ENCODE measurements at regions not wholly inside any gene's neighbourhood (a gene's known extent, or its start where the extent isn't known, plus 50 kb on each side); places are given as distances from the start of the nearest gene placed in this dataset.
"Not testable (repeated sequence)": the region's sequence is repeated elsewhere in the genome, so short reads cannot be mapped to it uniquely, and the experiment has no call there.

DNA sequence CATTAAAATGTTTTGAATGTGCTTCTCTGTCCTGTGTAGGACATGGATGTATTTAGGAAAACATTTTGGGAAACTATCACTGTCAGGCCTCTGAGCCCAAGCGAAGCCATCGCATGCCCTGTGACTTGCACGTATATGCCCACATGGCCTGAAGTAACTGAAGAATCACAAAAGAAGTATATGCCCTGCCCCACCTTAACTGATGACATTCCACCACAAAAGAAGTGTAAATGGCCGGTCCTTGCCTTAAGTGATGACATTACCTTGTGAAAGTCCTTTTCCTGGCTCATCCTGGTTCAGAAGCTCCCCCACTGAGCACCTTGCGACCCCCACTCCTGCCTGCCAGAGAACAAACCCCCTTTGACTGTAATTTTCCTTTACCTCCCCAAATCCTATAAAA is 191.1 kb upstream of the MEIS1 start:
- DNase-seq (ENCODE audit: low read depth): not testable (repeated sequence)

- DNase-seq (ENCODE audit: low read depth): not testable (repeated sequence)
Observed at GRCh38 chr2:66242888-66243287, 192.0 kb upstream of the MEIS1 start.

- DNase-seq (ENCODE audit: low read depth): no peak
Observed at GRCh38 chr2:66242099-66242789, 192.7 kb upstream of the MEIS1 start.

GRCh38 chr2:66240286-66240685 is 194.6 kb upstream of the MEIS1 start:
- no peak for DNase-seq (ENCODE audit: low read depth)

DNA sequence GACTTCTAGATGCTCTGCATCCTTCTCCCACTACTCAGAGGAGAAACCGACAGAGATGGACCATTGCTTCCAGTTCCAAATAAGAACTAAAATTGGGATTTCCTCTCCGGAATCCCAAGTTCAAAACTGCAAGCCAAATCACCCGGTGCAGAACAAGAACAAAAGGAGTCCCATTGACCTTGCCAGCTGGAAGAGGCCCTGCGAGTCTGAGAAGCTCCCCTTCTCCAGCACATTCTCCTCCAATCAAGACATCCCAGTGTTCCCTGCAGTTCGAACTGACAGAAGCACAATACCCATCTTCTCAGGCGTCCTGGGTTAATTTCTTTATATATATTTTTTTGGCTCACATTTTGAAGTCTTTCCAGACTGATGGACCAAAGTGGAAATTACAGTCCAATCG is 195.3 kb upstream of the MEIS1 start:
- DNase-seq (ENCODE audit: low read depth): no peak

- no peak for DNase-seq (ENCODE audit: low read depth)
Observed at GRCh38 chr2:66237803-66238379, 197.0 kb upstream of the MEIS1 start.

DNA sequence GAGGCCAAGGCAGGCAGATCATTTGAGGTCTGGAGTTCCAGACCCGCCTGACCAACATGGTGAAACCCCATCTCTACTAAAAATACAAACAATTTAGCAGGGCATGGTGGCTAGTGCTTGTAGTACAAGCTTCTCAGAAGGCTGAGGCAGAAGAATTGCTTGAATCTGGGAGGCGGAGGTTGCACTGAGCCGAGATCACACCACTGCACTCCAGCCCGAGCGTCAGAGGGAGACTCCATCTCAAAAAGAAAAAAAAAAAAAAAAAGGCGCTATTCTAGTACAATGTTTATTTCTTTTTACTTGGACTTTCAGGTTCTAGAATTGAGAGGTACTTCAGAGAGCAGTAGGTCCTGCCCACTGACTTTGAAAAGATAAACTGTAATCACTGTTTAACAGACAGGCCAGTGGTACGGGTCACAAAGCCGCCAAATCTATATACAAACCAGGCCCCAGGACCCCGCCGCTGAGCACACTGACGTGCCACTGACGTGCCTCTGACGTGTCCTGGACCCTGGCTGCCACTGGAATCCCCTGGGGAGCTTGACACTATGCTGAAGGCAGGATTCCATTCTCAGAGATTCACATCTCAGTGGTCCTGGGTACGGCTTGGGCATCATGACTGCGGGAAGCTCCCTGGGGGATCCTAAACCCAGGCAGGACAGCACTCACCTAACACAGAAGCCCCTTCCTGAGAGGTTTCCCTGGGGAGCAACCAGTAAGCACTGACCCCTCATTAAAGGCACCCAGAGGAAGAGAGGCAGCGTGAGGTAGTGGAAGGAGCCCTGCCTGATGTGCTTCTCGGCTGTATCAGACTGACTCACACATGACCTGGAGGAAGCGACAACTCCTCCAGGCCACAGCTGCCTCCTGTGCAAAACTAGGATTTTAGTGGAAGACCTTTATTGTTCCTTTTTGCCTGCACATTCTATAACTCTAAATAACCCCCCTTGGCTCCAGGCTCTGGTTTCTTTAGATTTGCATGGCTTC is 197.8 kb upstream of the MEIS1 start:
- no peak for DNase-seq (ENCODE audit: low read depth)

- DNase-seq (ENCODE audit: low read depth): no peak
Observed at GRCh38 chr2:66236067-66236685, 198.7 kb upstream of the MEIS1 start.

- DNase-seq (ENCODE audit: low read depth): no peak
Observed at GRCh38 chr2:66235428-66235827, 199.5 kb upstream of the MEIS1 start.

- DNase-seq (ENCODE audit: low read depth): no peak
Observed at GRCh38 chr2:66233981-66234380, 200.9 kb upstream of the MEIS1 start.

- DNase-seq (ENCODE audit: low read depth): no peak
Observed at GRCh38 chr2:66228128-66228547, 206.8 kb upstream of the MEIS1 start.

DNA sequence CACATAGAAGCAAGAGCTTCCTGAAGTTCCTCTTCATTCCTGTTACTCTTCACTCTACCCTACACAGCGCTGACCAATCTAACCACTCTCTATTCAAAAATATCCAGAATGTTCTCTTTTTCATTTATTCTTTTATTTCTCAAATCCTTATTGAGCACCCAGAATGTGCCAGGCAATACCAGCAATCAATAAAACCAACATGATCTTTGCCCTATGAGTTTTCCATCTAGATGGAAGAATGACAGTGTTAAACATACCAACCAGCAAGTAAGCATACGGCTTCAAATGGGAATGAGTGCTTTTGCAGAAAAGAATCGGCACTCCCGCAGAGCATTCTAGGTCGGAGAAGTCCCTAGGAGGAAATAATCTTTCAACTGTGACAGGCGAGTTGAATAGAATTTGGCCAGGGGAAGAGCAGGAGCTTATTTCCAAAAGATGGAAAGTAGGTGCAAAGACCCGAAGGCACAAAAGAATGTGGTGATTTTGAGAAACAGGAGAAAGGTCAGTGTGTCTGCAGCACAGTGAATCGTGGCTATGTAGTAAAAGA is 217.8 kb upstream of the MEIS1 start:
- no peak for DNase-seq (ENCODE audit: low read depth)

GRCh38 chr2:66212749-66213148 is 222.2 kb upstream of the MEIS1 start:
- no peak for DNase-seq (ENCODE audit: low read depth)

DNA sequence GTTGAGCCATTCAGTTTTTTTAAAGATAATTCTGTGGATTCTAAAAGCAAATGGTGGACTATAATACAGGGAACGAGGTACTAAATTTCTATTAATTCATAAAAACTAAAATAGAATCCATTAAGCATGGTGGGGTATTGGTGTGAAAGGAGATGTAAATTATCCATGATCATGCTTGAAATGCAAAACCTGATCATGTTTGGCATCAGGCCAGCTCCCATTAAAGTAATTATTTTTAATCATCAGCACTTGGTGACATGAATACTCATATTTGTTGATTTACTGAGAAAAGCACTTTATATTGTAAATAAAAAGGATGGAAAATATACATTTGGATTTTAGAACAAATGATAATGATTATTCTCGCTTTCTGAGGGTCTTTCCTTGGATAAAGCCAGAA is 232.3 kb upstream of the MEIS1 start:
- DNase-seq (ENCODE audit: low read depth): no peak

GRCh38 chr2:66201242-66201641 is 233.7 kb upstream of the MEIS1 start:
- no peak for DNase-seq (ENCODE audit: low read depth)

- DNase-seq (ENCODE audit: low read depth): no peak
Observed at GRCh38 chr2:66198873-66199272, 236.1 kb upstream of the MEIS1 start.

- no peak for DNase-seq (ENCODE audit: low read depth)
Observed at GRCh38 chr2:66192888-66193287, 242.0 kb upstream of the MEIS1 start.

DNA sequence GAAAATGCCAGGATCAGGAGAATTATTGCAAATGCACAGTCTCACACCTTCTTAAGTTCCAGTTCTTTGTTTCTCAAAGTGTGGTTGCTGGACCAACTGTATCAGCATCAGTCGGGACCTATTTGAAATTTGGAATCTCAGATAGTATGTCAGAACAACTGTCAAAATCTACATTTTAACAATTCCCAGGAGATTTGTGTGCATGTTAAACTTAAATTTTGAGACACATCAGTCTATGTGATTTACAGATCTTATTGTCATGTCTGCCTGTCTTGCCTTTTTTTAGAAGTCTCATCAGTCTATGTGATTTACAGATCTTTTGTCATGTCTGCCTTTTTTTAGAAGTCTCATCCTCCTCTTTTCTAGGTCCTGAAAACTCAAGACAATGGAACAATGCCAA is 243.6 kb upstream of the MEIS1 start:
- DNase-seq (ENCODE audit: low read depth): no peak

DNA sequence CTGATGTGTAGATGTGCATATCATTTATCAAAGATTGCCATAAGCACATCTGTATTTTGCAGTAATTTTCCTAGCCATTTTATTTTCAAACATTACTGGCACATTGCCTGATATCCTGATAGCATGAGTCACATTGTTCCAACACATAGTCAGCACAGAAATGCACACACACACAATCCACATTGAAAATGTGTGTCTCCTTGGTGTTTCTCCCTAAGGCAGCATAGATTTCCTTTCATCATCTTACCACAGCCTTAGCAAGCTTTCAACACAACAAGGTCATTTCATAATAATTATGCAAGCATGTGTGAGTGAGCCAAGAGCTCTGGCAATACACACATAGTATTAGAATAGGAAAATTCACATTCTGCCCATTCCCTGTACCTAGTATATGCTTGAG is 245.4 kb upstream of the MEIS1 start:
- DNase-seq (ENCODE audit: low read depth): no peak

GRCh38 chr2:66186537-66186936 is 248.4 kb upstream of the MEIS1 start:
- no peak for DNase-seq (ENCODE audit: low read depth)

DNA sequence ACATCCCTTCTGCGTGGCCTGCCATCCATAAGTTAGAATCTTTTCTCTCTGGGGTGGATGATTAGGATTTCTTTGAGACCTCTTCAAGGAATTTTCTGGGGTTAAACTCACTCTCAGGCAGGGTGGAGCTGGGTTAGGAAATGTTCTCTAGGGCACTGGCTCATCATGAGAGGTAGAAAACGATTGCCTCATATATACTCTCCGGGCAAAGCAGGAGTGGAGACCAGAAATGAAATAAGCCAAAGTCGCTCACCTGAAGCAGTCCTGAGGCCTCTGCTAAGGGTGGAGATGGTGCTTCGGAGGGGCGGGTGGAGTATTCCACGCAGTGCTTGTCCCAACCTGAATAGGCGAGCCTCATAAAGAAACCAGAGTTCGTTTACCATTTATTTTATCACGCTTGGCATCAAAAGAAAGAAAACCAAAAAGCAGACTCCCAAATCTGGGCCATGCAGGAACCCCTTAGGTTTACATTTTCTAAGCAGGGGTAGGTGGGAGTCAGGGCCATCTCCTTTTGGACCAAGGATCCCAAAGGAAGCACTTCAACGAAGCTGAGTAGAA is 249.3 kb upstream of the MEIS1 start:
- no peak for DNase-seq (ENCODE audit: low read depth)
